Neural progenitor cell (in vitro differentiated cells): ENCODE measurements at regions not wholly inside any gene's neighbourhood (a gene's known extent, or its start where the extent isn't known, plus 50 kb on each side); places are given as distances from the start of the nearest gene placed in this dataset.

Experiments
- DNase-seq: peaks from one replicate; pipeline ENCODE4 v3.0.0-alpha.2; 2016; ENCODE audit warnings: low spot score
- H2AFZ ChIP-seq: fragments of 200-600 bp; sonication (generic); replicated peaks from 2 replicates; pipeline ENCODE4 v1.6.1; 2016; ENCODE audit warnings: antibody characterized with exemption
- H3F3A ChIP-seq: fragments of 200-600 bp; sonication (generic); 2 replicates; pipeline ENCODE4 v1.6.1; 2016; ENCODE audit warnings: antibody characterized with exemption, low read depth
- H3K27ac ChIP-seq: fragments of 200-600 bp; sonication (generic); 2 replicates; pipeline ENCODE4 v1.5.1; 2016; ENCODE audit warnings: mild to moderate bottlenecking
- H3K27me3 ChIP-seq: fragments of 200-600 bp; sonication (generic); 2 replicates; pipeline ENCODE4 v1.6.1; 2016; ENCODE audit warnings: mild to moderate bottlenecking, moderate library complexity
- H3K36me3 ChIP-seq: fragments of 200-600 bp; sonication (generic); 2 replicates; pipeline ENCODE4 v1.5.1; 2016
- H3K4me1 ChIP-seq: fragments of 200-600 bp; sonication (generic); 2 replicates; pipeline ENCODE4 v1.6.1; 2016; ENCODE audit warnings: mixed run types
- H3K4me2 ChIP-seq: fragments of 200-600 bp; sonication (generic); 2 replicates; pipeline ENCODE4 v1.6.1; 2016
- H3K4me3 ChIP-seq: fragments of 200-600 bp; sonication (generic); 2 replicates; pipeline ENCODE4 v1.5.1; 2016
- H3K79me2 ChIP-seq: fragments of 200-600 bp; sonication (generic); 2 replicates; pipeline ENCODE4 v1.6.1; 2016; ENCODE audit warnings: low read depth
- H3K9ac ChIP-seq: fragments of 200-600 bp; sonication (generic); 2 replicates; pipeline ENCODE4 v1.6.1; 2016
- H3K9me3 ChIP-seq: fragments of 200-600 bp; sonication (generic); 2 replicates; pipeline ENCODE4 v1.5.1; 2016; ENCODE audit warnings: low read depth
- H4K20me1 ChIP-seq: fragments of 200-600 bp; sonication (generic); 2 replicates; pipeline ENCODE4 v1.6.1; 2016; ENCODE audit warnings: low read depth
- H3K27ac Mint-ChIP-seq: 3 replicates; pipeline ENCODE4 v1.8.0; 2021; ENCODE audit warnings: mixed read lengths
- H3K27me3 Mint-ChIP-seq: 2 replicates; pipeline ENCODE4 v1.8.0; 2022; ENCODE audit warnings: low read depth, mild to moderate bottlenecking, inconsistent platforms, moderate library complexity, mixed read lengths; ENCODE audit not compliant: insufficient read depth
- H3K36me3 Mint-ChIP-seq: 3 replicates; pipeline ENCODE4 v1.8.0; 2021; ENCODE audit warnings: mixed read lengths
- H3K4me1 Mint-ChIP-seq: 3 replicates; pipeline ENCODE4 v1.8.0; 2021; ENCODE audit warnings: mixed read lengths
- H3K4me3 Mint-ChIP-seq: 3 replicates; pipeline ENCODE4 v1.8.0; 2021; ENCODE audit warnings: mild to moderate bottlenecking, moderate library complexity, mixed read lengths
- H3K9me3 Mint-ChIP-seq: 3 replicates; pipeline ENCODE4 v1.8.0; 2020; ENCODE audit warnings: mixed read lengths
- CTCF ChIP-seq: fragments of 200-600 bp; sonication (generic); IDR thresholded peaks from 2 replicates; pipeline ENCODE4 v1.5.1; 2017; ENCODE audit warnings: antibody characterized with exemption, mild to moderate bottlenecking
- EZH2 ChIP-seq: fragments of 200-600 bp; sonication (generic); IDR thresholded peaks from 2 replicates; pipeline ENCODE4 v1.6.1; 2017; ENCODE audit warnings: antibody characterized with exemption, mild to moderate bottlenecking, moderate library complexity
- EZH2phosphoT487 ChIP-seq: fragments of 200-600 bp; sonication (generic); IDR thresholded peaks from 2 replicates; pipeline ENCODE4 v1.6.1; 2017; ENCODE audit warnings: antibody characterized with exemption

- Histone ChIP-seq H3K4me1 (no peaks in the 10 kb centered on the region), H3K4me3 (no peak overlapping the region), H2AFZ (no peak overlapping the region), H3K9me3 (no peaks in the 10 kb centered on the region), H3K36me3 (no peaks in the 10 kb centered on the region), H3K4me2 (no peak overlapping the region), H4K20me1 (no peaks in the 10 kb centered on the region), H3F3A (no peaks in the 10 kb centered on the region), H3K79me2 (no peaks in the 10 kb centered on the region), H3K9ac (no peak overlapping the region), H3K27ac (no peak overlapping the region), H3K27me3 (no peaks in the 10 kb centered on the region)
- no peaks in the 10 kb centered on the region for H3K9me3 Mint-ChIP-seq
- no peak overlapping the region for H3K27ac Mint-ChIP-seq
- H3K27me3 Mint-ChIP-seq = no peaks in the 10 kb centered on the region
- peaks cover 1% of the 10 kb centered on the region for H3K4me1 Mint-ChIP-seq
- no peak overlapping the region for H3K4me3 Mint-ChIP-seq
- H3K36me3 Mint-ChIP-seq = no peaks in the 10 kb centered on the region
- TF ChIP-seq CTCF (no peak), EZH2 (no peak), EZH2phosphoT487 (no peak)
- no peak for DNase-seq
Measured at GRCh38 chr6:66838764-66839163, 1131.7 kb upstream of the EYS start.

- no peaks in the 10 kb centered on the region for H3K4me1 ChIP-seq
- Mint-ChIP-seq H3K9me3 (no peaks in the 10 kb centered on the region), H3K27ac (no peak overlapping the region)
Measured at GRCh38 chr6:66825539-66825938, 1118.5 kb upstream of the EYS start.

GRCh38 chr6:66814156-66814555 is 1107.1 kb upstream of the EYS start:
- no peak for DNase-seq
- Histone ChIP-seq H3K36me3 (no peaks in the 10 kb centered on the region), H3F3A (no peaks in the 10 kb centered on the region), H3K4me1 (no peaks in the 10 kb centered on the region), H3K4me3 (no peak overlapping the region), H3K9me3 (no peaks in the 10 kb centered on the region), H2AFZ (no peak overlapping the region), H4K20me1 (no peaks in the 10 kb centered on the region), H3K27ac (no peak overlapping the region), H3K79me2 (no peaks in the 10 kb centered on the region), H3K9ac (no peak overlapping the region), H3K4me2 (no peak overlapping the region), H3K27me3 (no peaks in the 10 kb centered on the region)
- no peaks in the 10 kb centered on the region for H3K9me3 Mint-ChIP-seq
- H3K27me3 Mint-ChIP-seq = peaks cover 2% of the 10 kb centered on the region
- TF ChIP-seq CTCF (no peak), EZH2 (no peak), EZH2phosphoT487 (no peak)
- H3K4me1 Mint-ChIP-seq = no peaks in the 10 kb centered on the region
- H3K4me3 Mint-ChIP-seq = no peak overlapping the region
- no peaks in the 10 kb centered on the region for H3K36me3 Mint-ChIP-seq
- no peak overlapping the region for H3K27ac Mint-ChIP-seq

More at GRCh38 chr6:66825539-66825938, 1118.5 kb upstream of the EYS start:
- H3K36me3 Mint-ChIP-seq = no peaks in the 10 kb centered on the region
- Histone ChIP-seq H3K4me3 (no peak overlapping the region), H3K36me3 (no peaks in the 10 kb centered on the region), H3K79me2 (no peaks in the 10 kb centered on the region), H3K9me3 (no peaks in the 10 kb centered on the region), H3K27me3 (no peaks in the 10 kb centered on the region), H3K9ac (no peak overlapping the region), H2AFZ (no peak overlapping the region), H3F3A (no peaks in the 10 kb centered on the region), H3K27ac (no peak overlapping the region), H4K20me1 (no peaks in the 10 kb centered on the region), H3K4me2 (no peak overlapping the region)
- DNase-seq = no peak
- no peaks in the 10 kb centered on the region for H3K4me1 Mint-ChIP-seq
- no peaks in the 10 kb centered on the region for H3K27me3 Mint-ChIP-seq
- TF ChIP-seq CTCF (no peak), EZH2phosphoT487 (no peak), EZH2 (no peak)
- H3K4me3 Mint-ChIP-seq = no peak overlapping the region

- Histone ChIP-seq H3K27ac (no peak overlapping the region), H3F3A (no peaks in the 10 kb centered on the region), H3K9me3 (no peaks in the 10 kb centered on the region), H2AFZ (no peak overlapping the region), H4K20me1 (no peaks in the 10 kb centered on the region), H3K4me2 (no peak overlapping the region), H3K79me2 (no peaks in the 10 kb centered on the region), H3K4me3 (no peak overlapping the region), H3K4me1 (no peaks in the 10 kb centered on the region), H3K9ac (no peak overlapping the region), H3K27me3 (no peaks in the 10 kb centered on the region), H3K36me3 (no peaks in the 10 kb centered on the region)
- TF ChIP-seq EZH2phosphoT487 (no peak), CTCF (no peak), EZH2 (no peak)
- Mint-ChIP-seq H3K27me3 (peaks cover 2% of the 10 kb centered on the region), H3K27ac (no peak overlapping the region), H3K9me3 (no peaks in the 10 kb centered on the region), H3K4me3 (no peak overlapping the region), H3K4me1 (no peaks in the 10 kb centered on the region), H3K36me3 (no peaks in the 10 kb centered on the region)
- no peak for DNase-seq
Measured at GRCh38 chr6:66808771-66809170, 1101.7 kb upstream of the EYS start.
